ENCODE measurements at regions not wholly inside any gene's neighbourhood (a gene's known extent, or its start where the extent isn't known, plus 50 kb on each side); places are given as distances from the start of the nearest gene placed in this dataset.

GRCh38 chr12:76135456-76135855 is 51.0 kb upstream of the NAP1L1 start:
- no peak for TF ChIP-seq CTCF (optimal IDR thresholded peaks at IDR 0.05 in 1 of 3, IDR thresholded peaks at IDR 0.05 in 1 of 3, conservative IDR thresholded peaks at IDR 0.05 in 1 of 3; ENCODE audit: extremely low read depth in 1 of 3, insufficient read depth in 2 of 3, low read length in 3 of 3)
- TF ChIP-seq EZH2 (IDR thresholded peaks at IDR 0.05; ENCODE audit: low read length): no peak
